Lower leg skin (tissue), 4 donors: ENCODE measurements at regions not wholly inside any gene's neighbourhood (a gene's known extent, or its start where the extent isn't known, plus 50 kb on each side); places are given as distances from the start of the nearest gene placed in this dataset.

Source experiments
- DNase-seq, 2 donors: peaks; one replicate each; pipeline ENCODE4 v3.0.0-alpha.2; 2019; ENCODE audit warnings: low spot score in 2 of 2
- H3K4me3 ChIP-seq: fragments of 200-600 bp; sonication (generic); 2 replicates; pipeline ENCODE4 v1.5.1; 2017; ENCODE audit warnings: mild to moderate bottlenecking, low read depth; ENCODE audit not compliant: poor library complexity, severe bottlenecking
- CTCF ChIP-seq, 3 donors: fragments of 450-650 bp; IDR thresholded peaks; one replicate each; pipeline ENCODE4 v1.5.1; 2016; ENCODE audit warnings: antibody characterized with exemption in 3 of 3, mild to moderate bottlenecking in 3 of 3, moderate library complexity in 2 of 3
- POLR2A ChIP-seq, 2 donors: fragments of 450-650 bp; IDR thresholded peaks; one replicate each; pipeline ENCODE4 v1.6.1; 2016 to 2017; ENCODE audit warnings: antibody characterized with exemption in 2 of 2, mild to moderate bottlenecking in 1 of 2, moderate library complexity in 1 of 2
- WGBS, 2 donors: methylation state at CpG; one replicate each; pipeline ENCODE4 v1.1.5; 2018; 5-methylcytosine and 5-hydroxymethylcytosine counted together
- intact Hi-C: fragments of 100-400 bp; cut with DNase I; formaldehyde crosslinking; loops from one replicate; pipeline ENCODE4 v1.15.0; 2023; ENCODE audit warnings: low total_unique reads

GRCh38 chr2:173763641-173764040 is 201.5 kb downstream of the SP3 start:
- no peak for DNase-seq
- intact Hi-C loops = no loop called here
- WGBS, 2 donors = 88 to 95% methylated on average over 1 of the region's 1 CpG
- TF ChIP-seq POLR2A (IDR thresholded peaks at IDR 0.05) (no peak), CTCF (IDR thresholded peaks at IDR 0.05) (no peak)
- no peak overlapping the region for H3K4me3 ChIP-seq

- 75 to 84% methylated on average over 6 of the region's 6 CpGs for WGBS, 2 donors
- TF ChIP-seq POLR2A (IDR thresholded peaks at IDR 0.05) = no peak
- no peak for TF ChIP-seq CTCF (IDR thresholded peaks at IDR 0.05)
- no peak for DNase-seq
- intact Hi-C loops = no loop called here
- H3K4me3 ChIP-seq = no peak overlapping the region
Measured at GRCh38 chr2:173764094-173764493, 201.1 kb downstream of the SP3 start.

GRCh38 chr2:173766537-173767289 is 198.5 kb downstream of the SP3 start:
- H3K4me3 ChIP-seq = no peak overlapping the region
- DNase-seq = no peak
- intact Hi-C loops = no loop called here
- TF ChIP-seq POLR2A (IDR thresholded peaks at IDR 0.05) (no peak), CTCF (IDR thresholded peaks at IDR 0.05) (no peak)
- 71 to 83% methylated on average over 8 of the region's 8 CpGs for WGBS, 2 donors

- WGBS, 2 donors = 90 to 92% methylated on average over 5 of the region's 5 CpGs
- intact Hi-C loops = no loop called here
- DNase-seq = no peak
- no peak overlapping the region for H3K4me3 ChIP-seq
- TF ChIP-seq CTCF (IDR thresholded peaks at IDR 0.05) (no peak), POLR2A (IDR thresholded peaks at IDR 0.05) (no peak)
Measured at GRCh38 chr2:173770947-173771678, 194.1 kb downstream of the SP3 start.

- 86 to 89% methylated on average over 3 of the region's 3 CpGs for WGBS, 2 donors
- DNase-seq = no peak
- intact Hi-C loops = no loop called here
- TF ChIP-seq POLR2A (IDR thresholded peaks at IDR 0.05) (no peak), CTCF (IDR thresholded peaks at IDR 0.05) (no peak)
- H3K4me3 ChIP-seq = no peak overlapping the region
Measured at GRCh38 chr2:173772205-173772604, 193.0 kb downstream of the SP3 start.
